ENCODE measurements at regions not wholly inside any gene's neighbourhood (a gene's known extent, or its start where the extent isn't known, plus 50 kb on each side); places are given as distances from the start of the nearest gene placed in this dataset.

- H3K79me2 ChIP-seq (replicated peaks; ENCODE audit: insufficient read depth): no peaks in the 10 kb centered on the region
- no peak for DNase-seq (ENCODE audit: low spot score)
- peaks cover 14% of the 10 kb centered on the region for H3K9me2 ChIP-seq (ENCODE audit: insufficient read depth)
- no peaks in the 10 kb centered on the region for H4K20me1 ChIP-seq (replicated peaks; ENCODE audit: insufficient read depth)
- Mint-ChIP-seq H3K4me3 (no peak overlapping the region), H3K27me3 (ENCODE audit: insufficient read depth, low read depth, poor library complexity) (peaks cover 2% of the 10 kb centered on the region), H3K4me1 (peaks cover 15% of the 10 kb centered on the region), H3K27ac (no peak overlapping the region), H3K36me3 (ENCODE audit: low read depth) (0 out of 3 replicates have a peak, but pooled peaks cover 3% of the 10 kb centered on the region), H3K9me3 (no peaks in the 10 kb centered on the region)
- ATAC-seq: no peak
- peaks cover 17% of the 10 kb centered on the region for H3K4me1 ChIP-seq (ENCODE audit: insufficient read depth)
- H3K27me3 ChIP-seq (ENCODE audit: insufficient read depth): no peaks in the 10 kb centered on the region
- TF ChIP-seq ZNF462 (CRISPR knock-in tag; IDR thresholded peaks at IDR 0.05) (no peak), POLR2AphosphoS5 (IDR thresholded peaks at IDR 0.05; ENCODE audit: low read depth) (no peak), EZH2phosphoT487 (IDR thresholded peaks at IDR 0.05; ENCODE audit: unreplicated experiment) (no peak), STAT1 (IDR thresholded peaks at IDR 0.05; ENCODE audit: unreplicated experiment) (no peak), NANOG (IDR thresholded peaks at IDR 0.05; ENCODE audit: borderline replicate concordance) (no peak), ETS1 (IDR thresholded peaks at IDR 0.05) (no peak), CREB1 (CRISPR knock-in tag; IDR thresholded peaks at IDR 0.05; ENCODE audit: low read depth) (no peak), ZNF114 (CRISPR knock-in tag; IDR thresholded peaks at IDR 0.05) (no peak)
- TF ChIP-seq, protein P1, sequence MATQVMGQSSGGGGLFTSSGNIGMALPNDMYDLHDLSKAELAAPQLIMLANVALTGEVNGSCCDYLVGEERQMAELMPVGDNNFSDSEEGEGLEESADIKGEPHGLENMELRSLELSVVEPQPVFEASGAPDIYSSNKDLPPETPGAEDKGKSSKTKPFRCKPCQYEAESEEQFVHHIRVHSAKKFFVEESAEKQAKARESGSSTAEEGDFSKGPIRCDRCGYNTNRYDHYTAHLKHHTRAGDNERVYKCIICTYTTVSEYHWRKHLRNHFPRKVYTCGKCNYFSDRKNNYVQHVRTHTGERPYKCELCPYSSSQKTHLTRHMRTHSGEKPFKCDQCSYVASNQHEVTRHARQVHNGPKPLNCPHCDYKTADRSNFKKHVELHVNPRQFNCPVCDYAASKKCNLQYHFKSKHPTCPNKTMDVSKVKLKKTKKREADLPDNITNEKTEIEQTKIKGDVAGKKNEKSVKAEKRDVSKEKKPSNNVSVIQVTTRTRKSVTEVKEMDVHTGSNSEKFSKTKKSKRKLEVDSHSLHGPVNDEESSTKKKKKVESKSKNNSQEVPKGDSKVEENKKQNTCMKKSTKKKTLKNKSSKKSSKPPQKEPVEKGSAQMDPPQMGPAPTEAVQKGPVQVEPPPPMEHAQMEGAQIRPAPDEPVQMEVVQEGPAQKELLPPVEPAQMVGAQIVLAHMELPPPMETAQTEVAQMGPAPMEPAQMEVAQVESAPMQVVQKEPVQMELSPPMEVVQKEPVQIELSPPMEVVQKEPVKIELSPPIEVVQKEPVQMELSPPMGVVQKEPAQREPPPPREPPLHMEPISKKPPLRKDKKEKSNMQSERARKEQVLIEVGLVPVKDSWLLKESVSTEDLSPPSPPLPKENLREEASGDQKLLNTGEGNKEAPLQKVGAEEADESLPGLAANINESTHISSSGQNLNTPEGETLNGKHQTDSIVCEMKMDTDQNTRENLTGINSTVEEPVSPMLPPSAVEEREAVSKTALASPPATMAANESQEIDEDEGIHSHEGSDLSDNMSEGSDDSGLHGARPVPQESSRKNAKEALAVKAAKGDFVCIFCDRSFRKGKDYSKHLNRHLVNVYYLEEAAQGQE (IDR thresholded peaks at IDR 0.05; ENCODE audit: unreplicated experiment): no peak
- TF ChIP-seq, protein P2, sequence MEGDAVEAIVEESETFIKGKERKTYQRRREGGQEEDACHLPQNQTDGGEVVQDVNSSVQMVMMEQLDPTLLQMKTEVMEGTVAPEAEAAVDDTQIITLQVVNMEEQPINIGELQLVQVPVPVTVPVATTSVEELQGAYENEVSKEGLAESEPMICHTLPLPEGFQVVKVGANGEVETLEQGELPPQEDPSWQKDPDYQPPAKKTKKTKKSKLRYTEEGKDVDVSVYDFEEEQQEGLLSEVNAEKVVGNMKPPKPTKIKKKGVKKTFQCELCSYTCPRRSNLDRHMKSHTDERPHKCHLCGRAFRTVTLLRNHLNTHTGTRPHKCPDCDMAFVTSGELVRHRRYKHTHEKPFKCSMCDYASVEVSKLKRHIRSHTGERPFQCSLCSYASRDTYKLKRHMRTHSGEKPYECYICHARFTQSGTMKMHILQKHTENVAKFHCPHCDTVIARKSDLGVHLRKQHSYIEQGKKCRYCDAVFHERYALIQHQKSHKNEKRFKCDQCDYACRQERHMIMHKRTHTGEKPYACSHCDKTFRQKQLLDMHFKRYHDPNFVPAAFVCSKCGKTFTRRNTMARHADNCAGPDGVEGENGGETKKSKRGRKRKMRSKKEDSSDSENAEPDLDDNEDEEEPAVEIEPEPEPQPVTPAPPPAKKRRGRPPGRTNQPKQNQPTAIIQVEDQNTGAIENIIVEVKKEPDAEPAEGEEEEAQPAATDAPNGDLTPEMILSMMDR (conservative IDR thresholded peaks at IDR 0.05; ENCODE audit: low read depth in 2 of 2): no peak
- H2AFZ ChIP-seq: no peak overlapping the region
- no peak overlapping the region for H3K4me2 ChIP-seq
- no peaks in the 10 kb centered on the region for H3K36me3 ChIP-seq (ENCODE audit: insufficient read depth)
- no peak overlapping the region for H3K27ac ChIP-seq (ENCODE audit: low read depth)
- no peak overlapping the region for H3K4me3 ChIP-seq
- peaks cover 12% of the 10 kb centered on the region for H3F3A ChIP-seq (replicated peaks; ENCODE audit: low read depth)
Measured at GRCh38 chr9:87437966-87438365, 59.7 kb upstream of the DAPK1 start.
